OCI-LY1 (cell line): ENCODE measurements at regions not wholly inside any gene's neighbourhood (a gene's known extent, or its start where the extent isn't known, plus 50 kb on each side); places are given as distances from the start of the nearest gene placed in this dataset.

Experiments used
- H2AFZ ChIP-seq: fragments of 200-600 bp; sonication (generic), shearing (Covaris generic); 2 replicates; pipeline ENCODE4 v1.6.0; 2014; ENCODE audit warnings: antibody characterized with exemption, mild to moderate bottlenecking, low read length
- H3F3A ChIP-seq: fragments of 200-600 bp; sonication (generic), shearing (Covaris generic); 2 replicates; pipeline ENCODE4 v1.6.0; 2014; ENCODE audit warnings: mild to moderate bottlenecking, antibody characterized with exemption, low read length, moderate library complexity; ENCODE audit not compliant: insufficient read depth
- H3K27ac ChIP-seq: fragments of 200-600 bp; sonication (generic); 2 replicates; pipeline ENCODE4 v1.5.1; 2014; ENCODE audit warnings: low read length, mixed run types, mild to moderate bottlenecking, low read depth; ENCODE audit not compliant: poor library complexity, severe bottlenecking
- H3K27me3 ChIP-seq: fragments of 200-600 bp; sonication (generic); 2 replicates; pipeline ENCODE4 v1.6.0; 2014; ENCODE audit warnings: antibody characterized with exemption, mild to moderate bottlenecking, low read length, moderate library complexity; ENCODE audit not compliant: insufficient read depth
- H3K36me3 ChIP-seq: fragments of 200-600 bp; sonication (generic); 2 replicates; pipeline ENCODE4 v1.6.1; 2014; ENCODE audit warnings: mild to moderate bottlenecking, antibody characterized with exemption, low read length, moderate library complexity, mixed read lengths; ENCODE audit not compliant: insufficient read depth
- H3K4me1 ChIP-seq: fragments of 200-600 bp; sonication (generic); 2 replicates; pipeline ENCODE4 v1.5.1; 2014; ENCODE audit warnings: mild to moderate bottlenecking, low read length, moderate library complexity; ENCODE audit not compliant: insufficient read depth, severe bottlenecking
- H3K4me2 ChIP-seq: fragments of 200-600 bp; sonication (generic), shearing (Covaris generic); 2 replicates; pipeline ENCODE4 v1.6.1; 2014; ENCODE audit warnings: low read length
- H3K4me3 ChIP-seq: fragments of 200-600 bp; sonication (generic); 2 replicates; pipeline ENCODE4 v1.5.1; 2014; ENCODE audit warnings: low read length, low read depth, mild to moderate bottlenecking, mixed read lengths; ENCODE audit not compliant: poor library complexity, severe bottlenecking
- H3K79me2 ChIP-seq: fragments of 200-600 bp; shearing (Covaris generic); 2 replicates; pipeline ENCODE4 v1.6.1; 2016; ENCODE audit warnings: mixed run types, low read length, mixed read lengths; ENCODE audit not compliant: insufficient read depth
- H3K9ac ChIP-seq: fragments of 200-600 bp; sonication (generic), shearing (Covaris generic); 2 replicates; pipeline ENCODE4 v1.6.1; 2014; ENCODE audit warnings: mild to moderate bottlenecking, low read length, mixed read lengths
- H3K9me2 ChIP-seq: fragments of 200-600 bp; sonication (generic), shearing (Covaris generic); 2 replicates; pipeline ENCODE4 v1.6.1; 2014; ENCODE audit warnings: low read depth, mild to moderate bottlenecking, low read length, mixed read lengths
- H3K9me3 ChIP-seq: fragments of 200-600 bp; shearing (Covaris generic); 2 replicates; pipeline ENCODE4 v1.6.1; 2014; ENCODE audit warnings: low read length, mixed read lengths
- H4K20me1 ChIP-seq: fragments of 200-600 bp; sonication (generic), shearing (Covaris generic); 2 replicates; pipeline ENCODE4 v1.6.0; 2016; ENCODE audit warnings: mild to moderate bottlenecking, low read length; ENCODE audit not compliant: insufficient read depth
- CTCF ChIP-seq: fragments of 200-600 bp; sonication (generic), shearing (Covaris generic); IDR thresholded peaks from 2 replicates; pipeline ENCODE4 v1.5.1; 2017; ENCODE audit warnings: mild to moderate bottlenecking, antibody characterized with exemption, low read length, moderate library complexity, mixed read lengths
- EZH2 ChIP-seq: fragments of 200-600 bp; sonication (generic), shearing (Covaris generic); IDR thresholded peaks from 2 replicates; pipeline ENCODE4 v1.8.0; 2017; ENCODE audit warnings: borderline replicate concordance, mixed run types, mild to moderate bottlenecking, antibody characterized with exemption, low read length, moderate library complexity, mixed read lengths

GRCh38 chr1:84090447-84091245, 53.4 kb upstream of the PRKACB start:
- no peak overlapping the region for H3K27ac ChIP-seq
- H3K4me1 ChIP-seq, result no peaks in the 10 kb centered on the region
- TF ChIP-seq EZH2, result no peak
- no peak for TF ChIP-seq CTCF
- H3K4me2 ChIP-seq, result no peak overlapping the region
- H3K4me3 ChIP-seq, result no peak overlapping the region
- H3K27me3 ChIP-seq, result no peaks in the 10 kb centered on the region
- no peaks in the 10 kb centered on the region for H3K9me3 ChIP-seq
- H3K9me2 ChIP-seq, result no peaks in the 10 kb centered on the region
- H3K9ac ChIP-seq, result no peak overlapping the region
- no peaks in the 10 kb centered on the region for H4K20me1 ChIP-seq
- no peaks in the 10 kb centered on the region for H3K36me3 ChIP-seq
- no peaks in the 10 kb centered on the region for H3F3A ChIP-seq
- no peak overlapping the region for H2AFZ ChIP-seq
- no peaks in the 10 kb centered on the region for H3K79me2 ChIP-seq

DNA sequence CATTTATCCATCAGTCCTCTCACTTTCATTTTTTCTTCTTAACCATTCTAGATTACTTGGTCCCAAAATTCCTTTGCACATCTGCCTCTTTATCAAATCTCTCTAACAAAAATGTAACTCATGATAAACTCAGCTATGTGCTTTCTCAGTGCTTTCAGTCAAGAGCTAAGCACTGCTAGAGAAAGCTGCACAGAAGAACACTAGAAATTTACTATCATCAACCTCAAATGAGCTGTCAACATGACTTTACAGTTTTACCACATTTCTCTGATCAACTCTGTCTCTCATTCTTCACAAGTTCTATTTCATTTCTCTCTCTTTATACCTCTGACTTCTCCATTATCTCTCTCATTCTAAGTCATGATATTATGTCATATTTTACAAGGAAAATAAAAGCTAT, 54.2 kb upstream of the PRKACB start:
- Histone ChIP-seq H3K4me1 (no peaks in the 10 kb centered on the region), H3K79me2 (no peaks in the 10 kb centered on the region), H3K27me3 (no peaks in the 10 kb centered on the region), H4K20me1 (no peaks in the 10 kb centered on the region), H3K27ac (no peak overlapping the region), H3K4me3 (no peak overlapping the region), H3K9me3 (no peaks in the 10 kb centered on the region), H3K9ac (no peak overlapping the region), H3K36me3 (no peaks in the 10 kb centered on the region), H3K4me2 (no peak overlapping the region), H3F3A (no peaks in the 10 kb centered on the region), H3K9me2 (no peaks in the 10 kb centered on the region), H2AFZ (no peak overlapping the region)
- TF ChIP-seq EZH2 (no peak), CTCF (no peak)

GRCh38 chr1:84089465-84089864, 54.6 kb upstream of the PRKACB start:
- H3K9me2 ChIP-seq, result no peaks in the 10 kb centered on the region
- H3K9me3 ChIP-seq, result no peaks in the 10 kb centered on the region
- H3K4me3 ChIP-seq, result no peak overlapping the region
- H3K36me3 ChIP-seq, result no peaks in the 10 kb centered on the region
- H3K79me2 ChIP-seq, result no peaks in the 10 kb centered on the region
- H3K4me1 ChIP-seq, result no peaks in the 10 kb centered on the region
- TF ChIP-seq EZH2, result no peak
- no peak for TF ChIP-seq CTCF
- no peak overlapping the region for H3K27ac ChIP-seq
- no peaks in the 10 kb centered on the region for H4K20me1 ChIP-seq
- H3K27me3 ChIP-seq, result no peaks in the 10 kb centered on the region
- no peaks in the 10 kb centered on the region for H3F3A ChIP-seq
- no peak overlapping the region for H3K4me2 ChIP-seq
- H2AFZ ChIP-seq, result no peak overlapping the region
- H3K9ac ChIP-seq, result no peak overlapping the region
